A549 (cell line): ENCODE measurements at regions not wholly inside any gene's neighbourhood (a gene's known extent, or its start where the extent isn't known, plus 50 kb on each side); places are given as distances from the start of the nearest gene placed in this dataset.

Experiments used
- BCL3 ChIP-seq: fragments of >200 bp; sonication (Bioruptor Twin); formaldehyde crosslinking; IDR thresholded peaks from 3 replicates; pipeline ENCODE4 v1.6.1; 2016
- EP300 ChIP-seq, 2 experiments: fragments of >200 bp; sonication (Bioruptor Twin); formaldehyde crosslinking; IDR thresholded peaks; 2 replicates in 1 of 2; 3 replicates in 1 of 2; pipeline ENCODE4 v1.6.1; 2016 to 2017
- JUN ChIP-seq, 2 experiments: fragments of >200 bp; sonication (Bioruptor Twin); formaldehyde crosslinking; IDR thresholded peaks; 2 replicates in 1 of 2; 3 replicates in 1 of 2; pipeline ENCODE4 v1.6.1; 2016 to 2017
- MYC ChIP-seq: IDR thresholded peaks from 2 replicates; pipeline ENCODE4 v1.6.1; 2012; ENCODE audit warnings: mild to moderate bottlenecking, inconsistent platforms, low read length, improper control_type of control experiment, borderline replicate concordance
- POLR2A ChIP-seq: IDR thresholded peaks from 2 replicates; pipeline ENCODE4 v1.6.1; 2012; ENCODE audit warnings: mild to moderate bottlenecking, low read length
- RARB ChIP-seq: fragments of 250-450 bp; sonication (Bioruptor Pico); IDR thresholded peaks from 2 replicates; pipeline ENCODE4 v1.8.0; 2021; ENCODE audit warnings: mild to moderate bottlenecking, moderate library complexity
- RCOR1 ChIP-seq: fragments of 150-350 bp; IDR thresholded peaks from 2 replicates; pipeline ENCODE4 v1.6.1; 2014; ENCODE audit warnings: antibody characterized with exemption, low read length, low read depth
- SMC3 ChIP-seq: fragments of >200 bp; sonication (Bioruptor Twin); formaldehyde crosslinking; IDR thresholded peaks from 3 replicates; pipeline ENCODE4 v1.6.1; 2018; ENCODE audit warnings: inconsistent platforms
- TF ChIP-seq, protein P1 (sequence below): IDR thresholded peaks from 2 replicates; pipeline ENCODE4 v1.6.1; 2012
- TF ChIP-seq, protein P2 (sequence below): fragments of >200 bp; sonication (Bioruptor Twin); formaldehyde crosslinking; IDR thresholded peaks from 3 replicates; pipeline ENCODE4 v1.5.1; 2016

DNA sequence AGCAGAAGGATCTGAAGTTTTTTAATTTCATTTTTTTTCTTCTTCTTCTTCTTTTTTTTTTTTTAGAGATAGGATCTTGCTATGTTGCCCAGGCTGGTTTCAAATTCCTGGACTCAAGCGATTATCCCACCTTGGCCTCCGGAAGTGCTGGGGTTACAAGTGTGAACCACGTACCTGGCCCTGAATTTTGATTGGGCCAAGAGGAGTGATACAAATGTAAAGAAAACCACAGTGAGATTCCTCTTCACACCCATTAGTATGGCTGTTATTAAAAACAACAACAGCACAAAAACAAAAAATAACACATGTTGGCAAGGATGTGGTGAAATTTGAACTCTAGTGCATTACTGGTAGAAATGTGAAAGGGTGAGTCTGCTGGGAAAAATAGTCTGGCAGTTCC is 79.1 kb downstream of the KLF4 start:
- no peak for TF ChIP-seq RARB (CRISPR knock-in tag)
- no peak for TF ChIP-seq SMC3
- no peak for TF ChIP-seq BCL3
- TF ChIP-seq, protein P1, sequence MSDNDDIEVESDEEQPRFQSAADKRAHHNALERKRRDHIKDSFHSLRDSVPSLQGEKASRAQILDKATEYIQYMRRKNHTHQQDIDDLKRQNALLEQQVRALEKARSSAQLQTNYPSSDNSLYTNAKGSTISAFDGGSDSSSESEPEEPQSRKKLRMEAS: no peak
- TF ChIP-seq RCOR1: no peak
- no peak for TF ChIP-seq EP300 (IDR thresholded peaks at IDR 0.05)
- TF ChIP-seq JUN (IDR thresholded peaks at IDR 0.05): no peak
- TF ChIP-seq POLR2A: no peak
- no peak for TF ChIP-seq MYC
- TF ChIP-seq, protein P2, sequence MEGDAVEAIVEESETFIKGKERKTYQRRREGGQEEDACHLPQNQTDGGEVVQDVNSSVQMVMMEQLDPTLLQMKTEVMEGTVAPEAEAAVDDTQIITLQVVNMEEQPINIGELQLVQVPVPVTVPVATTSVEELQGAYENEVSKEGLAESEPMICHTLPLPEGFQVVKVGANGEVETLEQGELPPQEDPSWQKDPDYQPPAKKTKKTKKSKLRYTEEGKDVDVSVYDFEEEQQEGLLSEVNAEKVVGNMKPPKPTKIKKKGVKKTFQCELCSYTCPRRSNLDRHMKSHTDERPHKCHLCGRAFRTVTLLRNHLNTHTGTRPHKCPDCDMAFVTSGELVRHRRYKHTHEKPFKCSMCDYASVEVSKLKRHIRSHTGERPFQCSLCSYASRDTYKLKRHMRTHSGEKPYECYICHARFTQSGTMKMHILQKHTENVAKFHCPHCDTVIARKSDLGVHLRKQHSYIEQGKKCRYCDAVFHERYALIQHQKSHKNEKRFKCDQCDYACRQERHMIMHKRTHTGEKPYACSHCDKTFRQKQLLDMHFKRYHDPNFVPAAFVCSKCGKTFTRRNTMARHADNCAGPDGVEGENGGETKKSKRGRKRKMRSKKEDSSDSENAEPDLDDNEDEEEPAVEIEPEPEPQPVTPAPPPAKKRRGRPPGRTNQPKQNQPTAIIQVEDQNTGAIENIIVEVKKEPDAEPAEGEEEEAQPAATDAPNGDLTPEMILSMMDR: no peak
